Right cardiac atrium (tissue), 5 donors: ENCODE measurements at regions not wholly inside any gene's neighbourhood (a gene's known extent, or its start where the extent isn't known, plus 50 kb on each side); places are given as distances from the start of the nearest gene placed in this dataset.

Source experiments
- ATAC-seq, 2 donors: fragments of 200-7000 bp; cut with Tn5 transposase; one replicate each; pipeline versions ENCODE4 v1.8.0 to v1.9.1; 2020; ENCODE audit warnings: moderate library complexity in 2 of 2, mild to moderate bottlenecking in 1 of 2
- DNase-seq, 3 donors: peaks; one replicate each; pipeline ENCODE4 v3.0.0-alpha.2; 2020
- H3K27ac ChIP-seq: one replicate; pipeline ENCODE4 v1.5.1; 2013; ENCODE audit warnings: mild to moderate bottlenecking, low read length, control low read depth, moderate library complexity
- H3K27me3 ChIP-seq: one replicate; pipeline ENCODE4 v1.6.1; 2013; ENCODE audit not compliant: control insufficient read depth, insufficient read depth
- H3K4me1 ChIP-seq: one replicate; pipeline ENCODE4 v1.6.1; 2013; ENCODE audit warnings: low read length; ENCODE audit not compliant: control insufficient read depth, insufficient read depth
- H3K4me3 ChIP-seq: one replicate; pipeline ENCODE4 v1.5.1; 2013; ENCODE audit warnings: low read length, control low read depth
- H3K9me3 ChIP-seq: one replicate; pipeline ENCODE4 v1.6.1; 2013; ENCODE audit warnings: low read length; ENCODE audit not compliant: control insufficient read depth
- whole genome bisulfite sequencing: extraction: QIAGEN DNeasy Blood & Tissue Kit; methylation state at CpG from one replicate; pipeline ENCODE4 v1.1.7; 2013; 5-methylcytosine and 5-hydroxymethylcytosine counted together
- intact Hi-C, 4 donors: fragments of 100-400 bp; cut with DNase I; formaldehyde crosslinking; loops; one replicate each; pipeline versions ENCODE4 v1.11.0 to v1.14.0; 2022 to 2023
- donor health status: healthy with polysubstance abuse.
- donor health status: DM: no; HTN: yes; CAD: no.
- donor health status: DM: no; HTN: no; CAD: no.
- donor health status: DM: no; HTN: yes; CAD: no; lungs with severe emphysema.
- donor health status: DM: yes; HTN: yes; CAD: no.

DNA sequence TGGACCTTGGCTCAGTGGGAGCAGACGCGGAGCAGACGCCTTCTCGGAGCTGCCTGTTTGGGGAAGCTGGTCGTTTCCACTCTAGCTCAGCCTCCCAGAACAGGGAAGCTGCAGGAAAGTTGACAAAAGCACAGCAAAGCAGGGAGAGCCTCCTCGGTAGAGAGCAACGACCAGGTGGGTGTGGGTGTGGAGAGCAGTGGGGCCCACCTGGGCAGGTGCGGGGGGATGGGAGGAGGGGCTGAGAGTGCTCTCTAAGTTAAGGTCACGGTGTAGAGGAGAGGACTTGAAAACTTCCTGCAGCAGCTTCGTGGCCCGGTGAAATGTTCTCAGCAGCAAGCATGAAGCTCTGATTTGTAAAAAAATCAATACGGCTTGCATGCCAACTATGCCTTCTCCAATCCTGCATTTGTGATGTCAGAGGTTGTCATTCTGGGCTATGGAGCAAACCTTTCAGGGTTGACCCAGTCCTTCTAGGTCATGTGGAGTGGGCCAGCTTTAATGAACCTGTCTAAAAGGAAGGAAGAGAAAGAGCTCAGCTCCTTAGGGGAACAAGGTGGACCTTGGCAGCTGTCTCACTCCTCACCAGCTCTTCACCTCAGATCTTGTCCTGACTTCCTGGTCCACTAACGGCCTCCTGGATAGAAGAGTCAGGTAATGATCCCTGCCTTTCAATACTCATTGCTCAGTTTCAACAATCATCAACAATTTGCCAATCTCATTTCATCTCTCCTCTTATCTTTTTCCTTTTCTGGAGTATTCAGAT lies 85.8 kb upstream of the UBL3 start:
- ATAC-seq (no peak), DNase-seq (no peak)
- intact Hi-C loops = no loop called here
- 37% methylated on average over 13 of the region's 13 CpGs for WGBS
- no peak overlapping the region for H3K4me3 ChIP-seq
- H3K27ac ChIP-seq = no peak overlapping the region
- no peaks in the 10 kb centered on the region for H3K9me3 ChIP-seq
- H3K27me3 ChIP-seq = no peaks in the 10 kb centered on the region
- H3K4me1 ChIP-seq = peaks cover 5% of the 10 kb centered on the region

DNA sequence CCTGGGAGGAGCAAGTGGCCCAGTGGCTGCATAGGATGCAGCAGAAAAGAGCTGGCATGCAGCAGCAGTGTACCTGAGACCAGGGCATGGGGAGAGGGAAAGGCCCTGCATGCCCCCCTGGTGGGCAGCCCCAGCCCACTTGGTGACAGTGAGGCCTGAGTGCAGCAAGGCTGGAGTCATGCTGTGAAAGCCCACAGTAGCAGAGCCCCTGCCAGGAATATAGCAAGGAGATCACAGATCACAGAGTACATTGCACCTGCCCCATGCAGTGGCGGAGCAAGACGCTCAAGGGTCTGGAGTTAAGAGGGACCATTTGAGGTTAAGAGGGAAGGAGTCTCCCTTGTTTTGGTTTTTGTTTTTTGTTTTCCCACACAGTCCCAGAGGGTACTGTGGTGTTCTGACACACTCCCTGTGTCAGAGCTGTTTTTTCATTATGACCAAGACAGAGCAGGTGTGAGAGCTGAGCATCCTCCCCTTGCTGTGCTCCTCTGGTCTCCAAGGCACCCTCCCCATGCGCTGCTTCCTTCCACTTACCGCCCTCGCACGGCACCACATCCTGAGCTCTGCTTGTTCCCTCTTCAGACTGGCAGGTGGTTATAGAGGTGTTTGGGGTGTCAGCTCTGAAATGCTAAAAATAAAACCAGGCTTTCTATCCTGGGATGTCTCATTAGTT lies 85.0 kb upstream of the UBL3 start:
- intact Hi-C loops = no loop called here
- ATAC-seq (peak; percentile 40 to 44), DNase-seq (peak in 1 of 3 donors; percentile 72)
- H3K27me3 ChIP-seq = no peaks in the 10 kb centered on the region
- H3K4me1 ChIP-seq = peaks cover 5% of the 10 kb centered on the region
- 39% methylated on average over 6 of the region's 6 CpGs for WGBS
- H3K27ac ChIP-seq = no peak overlapping the region
- H3K9me3 ChIP-seq = no peaks in the 10 kb centered on the region
- no peak overlapping the region for H3K4me3 ChIP-seq

DNA sequence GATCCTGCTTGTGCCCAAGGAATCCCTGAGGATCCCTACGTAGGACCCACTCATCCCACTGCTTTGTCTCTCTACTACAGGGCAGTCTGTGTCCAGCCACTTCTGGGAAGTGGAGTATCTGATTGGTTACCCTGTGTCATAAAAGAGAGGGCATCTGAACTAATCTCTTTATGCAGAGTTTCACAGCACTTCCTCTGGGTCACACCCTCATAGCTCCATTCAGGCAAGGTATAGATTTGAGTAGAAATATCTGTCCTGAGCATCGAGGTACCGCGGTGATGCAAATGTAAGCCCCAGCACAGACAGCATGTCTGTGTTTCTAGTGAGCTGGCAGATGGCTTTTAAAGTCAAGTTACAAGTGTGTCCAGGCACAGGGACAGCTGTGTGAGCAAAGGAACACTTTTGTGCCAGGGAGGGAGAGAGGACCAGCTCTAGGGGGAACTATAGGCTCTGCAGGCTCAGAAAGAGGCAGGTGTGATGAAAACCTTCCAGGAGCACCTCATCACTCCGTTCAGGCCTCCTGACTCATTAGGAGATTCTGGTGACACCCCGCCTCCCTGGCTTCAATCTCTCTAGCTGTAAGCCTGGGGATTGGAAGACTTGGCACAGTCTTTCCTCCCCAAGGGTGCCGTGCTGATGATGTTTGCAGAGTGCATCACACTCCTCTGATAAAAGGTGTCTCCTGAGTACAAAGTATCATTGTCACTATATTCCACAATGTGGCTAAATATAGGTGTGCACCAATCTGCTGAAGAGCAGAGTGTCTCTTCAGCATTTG lies 84.3 kb upstream of the UBL3 start:
- peak; percentile 86 to 87 for ATAC-seq
- intact Hi-C loops = no loop called here
- 67% methylated on average over 7 of the region's 7 CpGs for WGBS

DNA sequence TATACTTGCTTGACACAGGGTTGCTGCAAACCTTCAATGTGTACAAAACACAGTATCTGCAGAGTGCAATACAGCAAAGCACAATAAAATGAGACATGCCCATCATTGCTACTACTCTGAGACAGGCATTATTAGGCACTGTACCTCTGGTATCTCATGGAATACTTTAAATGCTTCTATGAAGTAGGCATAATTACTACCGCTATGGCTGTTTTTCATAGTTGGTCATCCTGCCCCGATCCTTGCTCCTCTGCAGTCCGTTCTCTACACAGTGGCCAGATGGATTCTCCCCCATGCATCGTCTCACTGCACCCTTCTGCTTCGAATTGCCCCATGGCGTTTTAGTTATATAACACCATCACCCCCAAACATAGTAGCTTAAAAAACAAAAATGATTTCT lies 83.0 kb upstream of the UBL3 start:
- 93% methylated on average over 6 of the region's 6 CpGs for WGBS
- no peaks in the 10 kb centered on the region for H3K27me3 ChIP-seq
- H3K9me3 ChIP-seq = no peaks in the 10 kb centered on the region
- ATAC-seq = no peak
- no peak overlapping the region for H3K4me3 ChIP-seq
- DNase-seq = no peak
- H3K27ac ChIP-seq = no peak overlapping the region
- H3K4me1 ChIP-seq = peaks cover 5% of the 10 kb centered on the region
- intact Hi-C loops = no loop called here

More for the DNA sequence above, 84.3 kb upstream of the UBL3 start:
- no peaks in the 10 kb centered on the region for H3K27me3 ChIP-seq
- H3K27ac ChIP-seq = no peak overlapping the region
- H3K4me1 ChIP-seq = peaks cover 5% of the 10 kb centered on the region
- peak in 2 of 3 donors; percentile 47 to 63 for DNase-seq
- H3K9me3 ChIP-seq = no peaks in the 10 kb centered on the region
- H3K4me3 ChIP-seq = no peak overlapping the region

DNA sequence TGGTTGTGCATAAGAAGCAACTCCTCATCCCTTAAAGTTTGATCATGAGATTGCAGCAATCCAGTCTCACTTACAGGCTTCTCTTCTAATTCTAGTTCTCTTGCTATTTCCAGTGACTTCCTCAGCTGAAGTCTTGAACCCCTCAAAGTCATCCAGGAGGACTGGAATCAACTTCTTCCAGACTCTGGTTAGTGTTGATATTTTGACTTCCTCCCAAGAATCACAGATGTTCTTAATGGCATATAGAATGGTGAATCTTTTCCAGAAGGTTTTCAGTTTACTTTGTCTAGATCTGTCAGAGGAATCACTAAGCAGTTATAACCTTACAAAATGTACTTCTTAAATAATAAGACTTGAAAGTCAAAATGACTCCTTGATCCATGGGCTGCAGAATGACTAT lies 81.3 kb upstream of the UBL3 start:
- DNase-seq (no peak), ATAC-seq (no peak)
- intact Hi-C loops = no loop called here
- Histone ChIP-seq H3K4me1 (peaks cover 5% of the 10 kb centered on the region), H3K27ac (no peak overlapping the region), H3K4me3 (no peak overlapping the region), H3K27me3 (no peaks in the 10 kb centered on the region), H3K9me3 (no peaks in the 10 kb centered on the region)

DNA sequence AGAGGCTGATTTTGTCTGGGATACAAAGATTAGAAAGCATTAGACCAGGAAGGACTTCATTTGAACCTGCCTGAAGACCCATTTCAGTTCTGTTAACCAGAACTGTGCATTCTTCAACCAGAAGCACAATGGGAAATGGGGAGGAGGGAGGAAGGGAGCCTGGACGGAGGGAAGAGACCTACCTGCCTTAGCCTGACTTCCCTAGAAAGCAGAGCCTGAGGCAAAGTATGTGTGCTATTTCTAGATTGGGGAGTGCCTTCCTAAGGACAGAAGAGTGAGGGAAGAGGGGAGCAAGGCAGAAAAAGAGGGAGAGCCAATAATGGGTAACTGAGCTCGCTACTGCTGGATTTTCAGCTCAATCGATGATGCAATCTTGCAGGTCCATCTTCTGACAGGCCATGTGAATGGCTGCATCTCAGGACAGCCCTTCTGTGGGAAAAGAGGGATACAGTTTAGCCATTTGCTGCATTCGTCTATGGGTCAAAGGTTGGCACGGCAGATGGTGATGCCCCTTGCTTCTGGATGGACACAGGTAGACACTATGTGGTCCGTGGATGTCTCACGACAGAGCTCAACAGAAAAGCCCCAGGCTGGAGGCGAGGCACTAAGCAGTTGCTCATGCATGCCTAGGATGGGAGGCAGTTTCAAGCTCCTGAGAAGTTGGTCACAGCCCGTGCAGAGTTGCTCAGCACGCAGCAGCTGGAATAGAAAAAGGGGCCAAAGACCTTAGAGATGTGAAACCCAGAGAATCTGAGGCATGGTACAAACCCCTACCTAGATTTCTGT lies 78.8 kb upstream of the UBL3 start:
- ATAC-seq = no peak
- no peaks in the 10 kb centered on the region for H3K9me3 ChIP-seq
- H3K4me1 ChIP-seq = peaks cover 8% of the 10 kb centered on the region
- WGBS = 83% methylated on average over 10 of the region's 10 CpGs
- H3K4me3 ChIP-seq = no peak overlapping the region
- no peak overlapping the region for H3K27ac ChIP-seq
- no peak for DNase-seq
- no peaks in the 10 kb centered on the region for H3K27me3 ChIP-seq
- intact Hi-C loops = loop anchor here in 1 of 4 donors (10.0 kb wide), 1 partner anchor 186 kb away; no protein-coding TSS in a partner anchor

DNA sequence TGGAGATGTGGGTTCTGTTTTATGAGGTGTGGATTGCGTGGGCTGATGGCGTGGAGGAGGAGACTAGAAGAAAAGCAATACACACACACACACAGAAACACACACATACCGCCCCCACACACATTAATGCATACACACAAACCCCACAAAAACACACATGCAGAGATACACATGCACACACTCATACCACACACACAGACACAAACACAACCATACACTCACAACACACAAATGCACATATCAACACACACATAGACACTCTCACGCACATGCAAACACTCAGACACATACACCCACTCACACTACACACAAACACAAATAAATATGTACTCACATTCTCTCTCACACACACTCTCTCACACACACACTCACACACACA lies 75.7 kb upstream of the UBL3 start:
- ATAC-seq (no peak), DNase-seq (no peak)
- H3K4me1 ChIP-seq = peaks cover 8% of the 10 kb centered on the region
- intact Hi-C loops = loop anchor here in 1 of 4 donors (10.0 kb wide), 1 partner anchor 189 kb away; no protein-coding TSS in a partner anchor
- no peak overlapping the region for H3K4me3 ChIP-seq
- no peaks in the 10 kb centered on the region for H3K9me3 ChIP-seq
- WGBS = 95% methylated on average over 4 of the region's 4 CpGs
- no peak overlapping the region for H3K27ac ChIP-seq
- H3K27me3 ChIP-seq = no peaks in the 10 kb centered on the region

DNA sequence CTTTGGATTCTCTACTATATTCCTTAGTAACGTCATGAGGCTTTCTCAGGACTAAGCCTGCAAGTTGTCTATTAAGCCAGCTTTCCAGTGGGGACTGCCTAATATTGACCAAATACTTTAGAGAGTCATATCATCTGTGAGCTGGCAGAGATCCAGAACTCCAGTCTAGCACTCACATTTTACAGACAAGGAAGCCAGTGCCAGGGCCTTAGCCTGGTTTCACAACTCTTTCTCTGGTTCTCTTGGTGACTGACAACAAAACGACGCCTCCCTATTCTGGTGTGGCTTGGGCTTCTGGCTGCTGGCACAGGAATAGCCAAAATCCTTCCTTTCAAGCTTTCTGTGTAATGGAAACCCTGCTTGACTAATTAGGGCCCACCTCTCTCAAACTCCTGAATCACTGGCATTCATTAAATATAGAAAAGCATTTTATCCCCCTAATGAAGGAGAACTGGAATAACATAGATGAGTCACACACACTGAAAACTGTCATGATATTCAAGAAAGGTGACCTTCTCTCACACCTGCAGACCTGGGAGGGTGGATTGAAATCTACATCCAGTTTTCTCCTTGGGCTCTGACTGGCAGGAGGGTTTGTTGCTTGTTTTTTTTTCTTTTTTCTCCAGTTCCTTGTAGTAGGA lies 75.2 kb upstream of the UBL3 start:
- ATAC-seq (peak; percentile 83 to 86), DNase-seq (peak; percentile 83 to 90 (median 84))
- no peaks in the 10 kb centered on the region for H3K9me3 ChIP-seq
- no peak overlapping the region for H3K4me3 ChIP-seq
- H3K4me1 ChIP-seq = peaks cover 8% of the 10 kb centered on the region
- intact Hi-C loops = loop anchor here in 1 of 4 donors (10.0 kb wide), 1 partner anchor 189 kb away; no protein-coding TSS in a partner anchor
- H3K27me3 ChIP-seq = no peaks in the 10 kb centered on the region
- H3K27ac ChIP-seq = no peak overlapping the region
- WGBS = 22% methylated on average over 3 of the region's 3 CpGs

DNA sequence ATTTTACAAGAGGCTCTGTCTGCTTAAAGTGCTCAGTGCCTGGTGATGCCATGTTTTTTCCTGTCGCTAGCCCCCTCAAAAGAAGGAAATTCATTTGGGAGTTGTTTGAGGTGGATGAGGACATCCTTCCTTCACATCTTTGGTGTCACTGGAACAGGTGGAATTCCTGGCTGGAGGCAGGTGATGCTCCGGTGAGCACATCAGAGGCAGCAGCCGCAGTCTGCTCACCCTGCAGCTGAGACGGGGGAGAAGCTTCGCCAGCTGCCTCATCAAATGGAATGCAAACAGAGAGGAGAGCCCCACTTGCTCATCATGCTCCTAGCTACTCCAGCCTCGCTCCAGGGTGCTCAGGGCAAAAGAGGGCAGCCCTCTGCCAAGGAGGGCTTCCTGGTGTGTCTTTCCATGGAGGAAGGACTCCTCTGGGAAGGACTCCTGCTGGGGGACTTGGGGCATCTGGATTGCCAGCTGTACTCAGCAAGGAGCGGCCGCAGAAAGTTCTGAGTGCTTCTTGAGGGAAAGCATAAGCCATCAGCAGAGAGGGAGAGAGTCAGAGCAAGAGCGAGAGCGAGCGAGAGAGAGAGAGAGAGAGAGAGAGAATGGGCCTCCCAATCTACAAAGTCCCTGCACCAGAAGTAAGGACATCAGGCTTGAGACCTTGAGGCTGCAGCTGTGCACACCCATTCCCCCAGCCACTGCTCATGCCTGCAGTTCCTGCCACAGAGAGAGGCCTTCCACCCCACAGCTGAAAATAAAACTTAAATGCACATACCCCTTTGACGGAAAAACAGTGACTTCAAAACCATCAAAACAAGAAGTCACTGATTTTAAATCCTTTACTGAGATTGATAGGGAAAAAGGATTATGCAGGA lies 74.3 kb upstream of the UBL3 start:
- H3K27me3 ChIP-seq = no peaks in the 10 kb centered on the region
- intact Hi-C loops = loop anchor here in 1 of 4 donors (10.0 kb wide), 1 partner anchor 190 kb away; no protein-coding TSS in a partner anchor
- no peak for ATAC-seq
- WGBS = 87% methylated on average over 12 of the region's 12 CpGs
- no peak overlapping the region for H3K4me3 ChIP-seq
- no peaks in the 10 kb centered on the region for H3K9me3 ChIP-seq
- H3K4me1 ChIP-seq = peaks cover 8% of the 10 kb centered on the region
- no peak for DNase-seq
- H3K27ac ChIP-seq = peak overlapping the region; percentile 12
